AG04450 (cell line): ENCODE measurements at regions not wholly inside any gene's neighbourhood (a gene's known extent, or its start where the extent isn't known, plus 50 kb on each side); places are given as distances from the start of the nearest gene placed in this dataset.

ENCODE experiments used
- CTCF ChIA-PET: fragments of 300-600, 350-600 bp; formaldehyde crosslinking; extraction: SDS; loops from one replicate; lab custom pipeline; 2022; ENCODE audit warnings: antibody characterized with exemption, inconsistent platforms; lab: Charles Lee
- POLR2A ChIA-PET: fragments of 350-600 bp; formaldehyde crosslinking; extraction: SDS; loops from one replicate; lab custom pipeline; 2021; ENCODE audit warnings: antibody characterized with exemption, inconsistent platforms; lab: Yijun Ruan, JAX
- DNase-seq: peaks from one replicate; pipeline ENCODE4 v3.0.0-alpha.2; 2011; ENCODE audit warnings: low read depth, low spot score
- H3K27ac ChIP-seq: one replicate; pipeline ENCODE4 v1.5.1; 2012; ENCODE audit warnings: low read depth, low read length, control low read depth
- H3K27me3 ChIP-seq: one replicate; pipeline ENCODE4 v1.6.0; 2012; ENCODE audit warnings: low read length; ENCODE audit not compliant: control insufficient read depth, insufficient read depth
- H3K4me3 ChIP-seq: 2 replicates; pipeline ENCODE4 v1.5.1; 2011; ENCODE audit warnings: mild to moderate bottlenecking, low read depth, low read length, control low read depth
- H3K9me3 ChIP-seq: 2 replicates; pipeline ENCODE4 v1.5.1; 2012; ENCODE audit warnings: low read length; ENCODE audit not compliant: control insufficient read depth, insufficient read depth
- CTCF ChIP-seq: IDR thresholded peaks from 2 replicates; pipeline ENCODE4 v1.5.1; 2011; ENCODE audit warnings: low read depth, low read length, control low read depth, inconsistent platforms

- no peak for DNase-seq
- TF ChIP-seq CTCF, result no peak
- Histone ChIP-seq H3K4me3 (no peak overlapping the region), H3K27ac (no peak overlapping the region), H3K27me3 (no peaks in the 10 kb centered on the region), H3K9me3 (no peaks in the 10 kb centered on the region)
- ChIA-PET CTCF (no interaction called here), POLR2A (no interaction called here)
Observed at GRCh38 chr7:82517050-82517449, 73.5 kb upstream of the CACNA2D1 start.

DNA sequence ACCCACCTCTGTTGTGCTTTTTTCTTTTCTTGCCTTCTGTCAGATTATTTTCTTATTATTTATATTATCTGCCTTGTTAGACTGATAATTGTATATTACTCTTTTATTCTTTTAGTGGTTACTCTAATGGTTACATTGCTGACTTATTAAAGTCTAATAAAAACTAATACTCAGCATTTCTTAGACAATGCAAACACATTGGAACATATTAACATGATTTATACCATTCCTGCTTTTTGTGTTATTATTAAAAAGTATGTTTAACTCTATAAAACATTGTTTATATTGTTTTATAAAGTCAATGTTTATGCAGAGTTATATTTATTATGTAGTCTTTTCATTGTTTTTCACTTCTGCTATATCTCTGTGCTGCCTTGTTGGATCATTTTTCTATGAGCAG lies 68.0 kb upstream of the CACNA2D1 start:
- Histone ChIP-seq H3K27me3 (peaks cover 4% of the 10 kb centered on the region), H3K27ac (no peak overlapping the region), H3K4me3 (no peak overlapping the region), H3K9me3 (peaks cover 7% of the 10 kb centered on the region; the same call in 1 of the 2 replicates)
- TF ChIP-seq CTCF, result no peak
- CTCF ChIA-PET, result no interaction called here
- POLR2A ChIA-PET, result no interaction called here
- no peak for DNase-seq

- ChIA-PET POLR2A (no interaction called here), CTCF (no interaction called here)
- Histone ChIP-seq H3K27me3 (peaks cover 4% of the 10 kb centered on the region), H3K27ac (no peak overlapping the region), H3K9me3 (peaks cover 7% of the 10 kb centered on the region; the same call in 1 of the 2 replicates), H3K4me3 (no peak overlapping the region)
- no peak for DNase-seq
- TF ChIP-seq CTCF, result no peak
Observed at GRCh38 chr7:82507976-82508677, 64.5 kb upstream of the CACNA2D1 start.

DNA sequence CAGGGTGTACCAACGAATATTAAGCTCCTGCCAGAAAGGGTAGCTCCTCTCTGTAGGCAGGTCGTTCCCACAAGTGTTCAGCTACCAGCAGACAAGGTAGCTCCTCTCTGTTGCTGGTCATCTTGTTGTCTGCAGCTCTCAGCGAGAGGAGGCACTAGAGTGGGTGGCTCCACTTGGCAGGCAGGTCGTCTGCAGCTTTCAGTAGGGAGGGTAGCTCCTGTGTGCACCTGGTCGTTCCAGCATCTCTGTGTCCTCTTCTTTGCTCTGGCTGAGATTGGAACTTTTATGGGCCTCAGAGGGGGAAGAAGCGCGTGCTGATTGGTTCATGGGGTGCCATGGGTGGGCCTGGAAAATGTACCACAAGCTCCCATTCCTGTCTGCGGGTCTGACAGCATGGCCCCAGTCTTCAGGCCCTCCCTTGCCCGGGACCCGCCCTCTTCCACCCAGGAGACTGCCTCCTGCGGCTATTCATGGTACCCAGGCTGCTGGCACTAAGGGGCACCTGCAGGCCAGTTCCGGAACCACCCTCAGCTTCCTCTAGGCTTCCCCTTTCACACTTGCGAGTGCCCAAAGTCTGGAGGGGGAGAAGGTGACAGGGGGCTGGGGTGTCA lies 63.9 kb upstream of the CACNA2D1 start:
- ChIA-PET POLR2A (no interaction called here), CTCF (interaction anchor here (0.7 kb wide), 1 partner anchor 26 kb away, joined by 3 read pairs; no protein-coding TSS in a partner anchor)
- Histone ChIP-seq H3K9me3 (peaks cover 7% of the 10 kb centered on the region; the same call in 1 of the 2 replicates), H3K4me3 (no peak overlapping the region), H3K27ac (no peak overlapping the region), H3K27me3 (peaks cover 4% of the 10 kb centered on the region)
- TF ChIP-seq CTCF, result no peak
- DNase-seq, result no peak

GRCh38 chr7:82506702-82507101 lies 63.1 kb upstream of the CACNA2D1 start:
- no peak for TF ChIP-seq CTCF
- CTCF ChIA-PET, result interaction anchor here (1.6 kb wide), 1 partner anchor 26 kb away, joined by 7 read pairs; no protein-coding TSS in a partner anchor
- H3K4me3 ChIP-seq, result no peak overlapping the region
- peaks cover 4% of the 10 kb centered on the region for H3K27me3 ChIP-seq
- H3K9me3 ChIP-seq, result peaks cover 7% of the 10 kb centered on the region; the same call in 1 of the 2 replicates
- POLR2A ChIA-PET, result no interaction called here
- H3K27ac ChIP-seq, result no peak overlapping the region
- DNase-seq, result peak; percentile 3
